Keratinocyte (primary cell): ENCODE measurements at regions not wholly inside any gene's neighbourhood (a gene's known extent, or its start where the extent isn't known, plus 50 kb on each side); places are given as distances from the start of the nearest gene placed in this dataset.

ENCODE experiments used
- EZH2 ChIP-seq: IDR thresholded peaks from one replicate; pipeline ENCODE4 v1.6.1; 2012; ENCODE audit warnings: inconsistent platforms, mild to moderate bottlenecking, low read length, moderate library complexity
- TF ChIP-seq, protein P1 (sequence below), 3 experiments: IDR thresholded peaks in 1 of 3; conservative IDR thresholded peaks in 1 of 3; optimal IDR thresholded peaks in 1 of 3; 2 replicates in 2 of 3; 3 replicates in 1 of 3; pipeline versions ENCODE3 to v1.5.1; 2011; ENCODE audit warnings: low read length in 3 of 3, mild to moderate bottlenecking in 3 of 3, moderate library complexity in 2 of 3, control low read depth in 1 of 3, inconsistent platforms in 1 of 3; ENCODE audit not compliant: insufficient read depth in 2 of 3; ENCODE audit errors: extremely low read depth in 1 of 3

DNA sequence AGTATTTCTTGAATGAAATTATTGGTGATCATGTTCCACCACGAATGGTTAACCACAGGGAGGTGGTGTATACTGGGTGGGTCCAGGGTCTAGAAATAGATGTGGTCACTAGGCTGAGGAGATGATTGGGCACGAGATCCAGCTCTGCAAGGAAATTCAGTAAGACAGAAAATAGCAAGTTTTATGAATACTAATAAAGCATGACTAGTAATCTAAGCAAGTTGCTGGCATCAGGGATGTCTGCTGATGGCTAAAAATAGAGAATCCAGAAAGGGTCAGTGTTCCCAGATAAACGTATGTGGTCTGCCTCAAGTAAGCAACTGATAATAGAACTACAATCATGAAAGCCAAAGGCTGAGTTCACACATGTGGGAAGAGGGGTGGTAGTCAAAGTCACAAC lies 108.3 kb upstream of the FRMD4B start:
- TF ChIP-seq EZH2, result no peak
- TF ChIP-seq, protein P1, sequence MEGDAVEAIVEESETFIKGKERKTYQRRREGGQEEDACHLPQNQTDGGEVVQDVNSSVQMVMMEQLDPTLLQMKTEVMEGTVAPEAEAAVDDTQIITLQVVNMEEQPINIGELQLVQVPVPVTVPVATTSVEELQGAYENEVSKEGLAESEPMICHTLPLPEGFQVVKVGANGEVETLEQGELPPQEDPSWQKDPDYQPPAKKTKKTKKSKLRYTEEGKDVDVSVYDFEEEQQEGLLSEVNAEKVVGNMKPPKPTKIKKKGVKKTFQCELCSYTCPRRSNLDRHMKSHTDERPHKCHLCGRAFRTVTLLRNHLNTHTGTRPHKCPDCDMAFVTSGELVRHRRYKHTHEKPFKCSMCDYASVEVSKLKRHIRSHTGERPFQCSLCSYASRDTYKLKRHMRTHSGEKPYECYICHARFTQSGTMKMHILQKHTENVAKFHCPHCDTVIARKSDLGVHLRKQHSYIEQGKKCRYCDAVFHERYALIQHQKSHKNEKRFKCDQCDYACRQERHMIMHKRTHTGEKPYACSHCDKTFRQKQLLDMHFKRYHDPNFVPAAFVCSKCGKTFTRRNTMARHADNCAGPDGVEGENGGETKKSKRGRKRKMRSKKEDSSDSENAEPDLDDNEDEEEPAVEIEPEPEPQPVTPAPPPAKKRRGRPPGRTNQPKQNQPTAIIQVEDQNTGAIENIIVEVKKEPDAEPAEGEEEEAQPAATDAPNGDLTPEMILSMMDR (optimal IDR thresholded peaks at IDR 0.05 in 1 of 3, IDR thresholded peaks at IDR 0.05 in 1 of 3, conservative IDR thresholded peaks at IDR 0.05 in 1 of 3; ENCODE audit: extremely low read depth in 1 of 3, insufficient read depth in 2 of 3, low read length in 3 of 3), result no peak
